ENCODE measurements at regions not wholly inside any gene's neighbourhood (a gene's known extent, or its start where the extent isn't known, plus 50 kb on each side); places are given as distances from the start of the nearest gene placed in this dataset.

GRCh38 chr20:12395353-12395752 lies 477.7 kb downstream of the BTBD3 start:
- DNase-seq = no peak

GRCh38 chr20:12395760-12396159 lies 478.1 kb downstream of the BTBD3 start:
- DNase-seq = no peak

- DNase-seq = no peak
Observed at GRCh38 chr20:12399110-12399836, 481.6 kb downstream of the BTBD3 start.

GRCh38 chr20:12404941-12405340 lies 487.2 kb downstream of the BTBD3 start:
- DNase-seq = no peak

GRCh38 chr20:12406978-12407377 lies 489.3 kb downstream of the BTBD3 start:
- DNase-seq = no peak

- DNase-seq = no peak
Observed at GRCh38 chr20:12409501-12409900, 491.8 kb downstream of the BTBD3 start.

GRCh38 chr20:12410783-12411182 lies 493.1 kb downstream of the BTBD3 start:
- DNase-seq = no peak

GRCh38 chr20:12411246-12411940 lies 493.7 kb downstream of the BTBD3 start:
- no peak for DNase-seq

GRCh38 chr20:12413116-12413515 lies 495.4 kb downstream of the BTBD3 start:
- DNase-seq = no peak

GRCh38 chr20:12414446-12415274 lies 497.0 kb downstream of the BTBD3 start:
- DNase-seq = no peak

- DNase-seq = no peak
Observed at GRCh38 chr20:12416281-12416680, 498.6 kb downstream of the BTBD3 start.

GRCh38 chr20:12433724-12434123 lies 516.0 kb downstream of the BTBD3 start:
- no peak for DNase-seq

GRCh38 chr20:12434672-12435071 lies 517.0 kb downstream of the BTBD3 start:
- DNase-seq = no peak

- DNase-seq = no peak
Observed at GRCh38 chr20:12435268-12435667, 517.6 kb downstream of the BTBD3 start.

- no peak for DNase-seq
Observed at GRCh38 chr20:12453711-12454110, 536.0 kb downstream of the BTBD3 start.

- no peak for DNase-seq
Observed at GRCh38 chr20:12455148-12455547, 537.5 kb downstream of the BTBD3 start.

GRCh38 chr20:12458241-12458640 lies 540.5 kb downstream of the BTBD3 start:
- DNase-seq = no peak

GRCh38 chr20:12464036-12464435 lies 544.7 kb upstream of the SPTLC3 start:
- DNase-seq = no peak

GRCh38 chr20:12466915-12467314 lies 541.9 kb upstream of the SPTLC3 start:
- no peak for DNase-seq

GRCh38 chr20:12467758-12468157 lies 541.0 kb upstream of the SPTLC3 start:
- DNase-seq = no peak

GRCh38 chr20:12482661-12483060 lies 526.1 kb upstream of the SPTLC3 start:
- DNase-seq = no peak

- DNase-seq = no peak
Observed at GRCh38 chr20:12502443-12502842, 506.3 kb upstream of the SPTLC3 start.

- no peak for DNase-seq
Observed at GRCh38 chr20:12504779-12505178, 504.0 kb upstream of the SPTLC3 start.

- no peak for DNase-seq
Observed at GRCh38 chr20:12511499-12511898, 497.3 kb upstream of the SPTLC3 start.

Data from dermis blood vessel endothelial cell (primary cell).